ENCODE measurements at regions not wholly inside any gene's neighbourhood (a gene's known extent, or its start where the extent isn't known, plus 50 kb on each side); places are given as distances from the start of the nearest gene placed in this dataset.

GRCh38 chr5:4405614-4406219 is 734.4 kb upstream of the ADAMTS16 start:
- DNase-seq (ENCODE audit: low spot score in 2 of 2): no peak
- TF ChIP-seq POLR2A (IDR thresholded peaks at IDR 0.05) (no peak), CTCF (IDR thresholded peaks at IDR 0.05) (no peak)
- WGBS, 2 donors: 75 to 80% methylated on average over 7 of the region's 7 CpGs
- H3K4me3 ChIP-seq (ENCODE audit: low read depth, poor library complexity, severe bottlenecking): no peak overlapping the region
- intact Hi-C loops (cut with DNase I; ENCODE audit: low total_unique reads): no loop called here

GRCh38 chr5:4410151-4410550 is 730.0 kb upstream of the ADAMTS16 start:
- 87 to 89% methylated on average over 5 of the region's 5 CpGs for WGBS, 2 donors
- DNase-seq (ENCODE audit: low spot score in 2 of 2): no peak
- H3K4me3 ChIP-seq (ENCODE audit: low read depth, poor library complexity, severe bottlenecking): no peak overlapping the region
- no peak for TF ChIP-seq POLR2A (IDR thresholded peaks at IDR 0.05)
- no peak for TF ChIP-seq CTCF (IDR thresholded peaks at IDR 0.05)
- intact Hi-C loops (cut with DNase I; ENCODE audit: low total_unique reads): no loop called here

- no peak for TF ChIP-seq CTCF (IDR thresholded peaks at IDR 0.05)
Observed at GRCh38 chr5:4411664-4412063, 728.5 kb upstream of the ADAMTS16 start.

GRCh38 chr5:4413996-4414395 is 726.1 kb upstream of the ADAMTS16 start:
- DNase-seq (ENCODE audit: low spot score in 2 of 2): no peak
- H3K4me3 ChIP-seq (ENCODE audit: low read depth, poor library complexity, severe bottlenecking): no peak overlapping the region
- WGBS, 2 donors: 69% methylated on average over 8 of the region's 8 CpGs
- intact Hi-C loops (cut with DNase I; ENCODE audit: low total_unique reads): no loop called here
- TF ChIP-seq CTCF (IDR thresholded peaks at IDR 0.05): no peak
- no peak for TF ChIP-seq POLR2A (IDR thresholded peaks at IDR 0.05)

More at GRCh38 chr5:4411664-4412063, 728.5 kb upstream of the ADAMTS16 start:
- no peak overlapping the region for H3K4me3 ChIP-seq (ENCODE audit: low read depth, poor library complexity, severe bottlenecking)
- 76 to 78% methylated on average over 8 of the region's 8 CpGs for WGBS, 2 donors
- no peak for DNase-seq (ENCODE audit: low spot score in 2 of 2)
- intact Hi-C loops (cut with DNase I; ENCODE audit: low total_unique reads): no loop called here

DNA sequence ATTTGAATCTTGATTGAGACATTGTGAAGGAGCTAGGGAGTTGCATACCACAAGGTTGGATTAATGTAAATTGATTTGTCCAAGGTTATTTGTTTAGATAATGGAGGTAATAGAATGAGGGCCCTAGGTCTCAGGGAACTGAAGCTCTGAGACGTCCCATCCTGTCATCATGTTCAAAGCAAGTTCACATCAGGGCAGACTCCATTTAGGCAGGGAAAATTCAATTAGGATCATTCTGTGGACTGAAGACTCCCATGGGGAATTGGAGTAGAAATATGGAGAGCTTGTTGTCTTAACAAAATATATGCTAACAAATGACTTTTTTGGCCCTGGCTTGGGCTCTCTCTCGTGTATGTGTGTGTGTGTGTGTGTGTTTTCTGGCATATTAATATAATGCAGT is 722.0 kb upstream of the ADAMTS16 start:
- intact Hi-C loops (cut with DNase I; ENCODE audit: low total_unique reads): no loop called here
- H3K4me3 ChIP-seq (ENCODE audit: low read depth, poor library complexity, severe bottlenecking): no peak overlapping the region
- 39 to 58% methylated on average over 2 of the region's 2 CpGs for WGBS, 2 donors
- TF ChIP-seq POLR2A (IDR thresholded peaks at IDR 0.05) (no peak), CTCF (IDR thresholded peaks at IDR 0.05) (no peak)
- no peak for DNase-seq (ENCODE audit: low spot score in 2 of 2)

GRCh38 chr5:4419281-4419680 is 720.8 kb upstream of the ADAMTS16 start:
- DNase-seq (ENCODE audit: low spot score in 2 of 2): no peak
- intact Hi-C loops (cut with DNase I; ENCODE audit: low total_unique reads): no loop called here
- no peak overlapping the region for H3K4me3 ChIP-seq (ENCODE audit: low read depth, poor library complexity, severe bottlenecking)
- TF ChIP-seq CTCF (IDR thresholded peaks at IDR 0.05): no peak
- TF ChIP-seq POLR2A (IDR thresholded peaks at IDR 0.05): no peak
- WGBS, 2 donors: 72 to 76% methylated on average over 8 of the region's 8 CpGs
